IMR-90 (cell line): ENCODE measurements at regions not wholly inside any gene's neighbourhood (a gene's known extent, or its start where the extent isn't known, plus 50 kb on each side); places are given as distances from the start of the nearest gene placed in this dataset.

Experiments used
- BHLHE40 ChIP-seq: fragments of 150-350 bp; IDR thresholded peaks from 2 replicates; pipeline ENCODE4 v1.6.1; 2016; ENCODE audit warnings: mild to moderate bottlenecking, low read depth, low read length
- CHD1 ChIP-seq: IDR thresholded peaks from 2 replicates; pipeline ENCODE4 v1.6.1; 2012; ENCODE audit warnings: low read depth, low read length, improper control_type of control experiment
- CTCF ChIP-seq: conservative IDR thresholded peaks from 2 replicates; pipeline ENCODE4 v1.5.1; 2012; ENCODE audit warnings: mild to moderate bottlenecking, low read depth, low read length, improper control_type of control experiment
- ELK1 ChIP-seq: fragments of 150-350 bp; IDR thresholded peaks from 2 replicates; pipeline ENCODE4 v1.6.1; 2016; ENCODE audit warnings: low read depth, mild to moderate bottlenecking, low read length, moderate library complexity, borderline replicate concordance
- MXI1 ChIP-seq: IDR thresholded peaks from 2 replicates; pipeline ENCODE4 v1.6.1; 2012; ENCODE audit warnings: low read depth, mild to moderate bottlenecking, low read length, moderate library complexity, borderline replicate concordance
- POLR2A ChIP-seq: IDR thresholded peaks from 2 replicates; pipeline ENCODE4 v1.6.1; 2012; ENCODE audit warnings: mild to moderate bottlenecking, low read depth, low read length
- RAD21 ChIP-seq: IDR thresholded peaks from 2 replicates; pipeline ENCODE4 v1.6.1; 2012; ENCODE audit warnings: low read length, improper control_type of control experiment
- RCOR1 ChIP-seq: IDR thresholded peaks from 2 replicates; pipeline ENCODE4 v1.6.1; 2012; ENCODE audit warnings: mild to moderate bottlenecking, low read length, improper control_type of control experiment; ENCODE audit not compliant: insufficient replicate concordance
- RFX5 ChIP-seq: IDR thresholded peaks from 2 replicates; pipeline ENCODE4 v1.8.0; 2012; ENCODE audit warnings: low read depth, mild to moderate bottlenecking, low read length, moderate library complexity
- SMC3 ChIP-seq: fragments of 150-350 bp; IDR thresholded peaks from 2 replicates; pipeline ENCODE4 v1.6.1; 2016; ENCODE audit warnings: low read depth, mild to moderate bottlenecking, antibody characterized with exemption, low read length, moderate library complexity

- TF ChIP-seq CTCF: no peak
- no peak for TF ChIP-seq BHLHE40
- no peak for TF ChIP-seq POLR2A
- no peak for TF ChIP-seq CHD1
- TF ChIP-seq RFX5: no peak
- no peak for TF ChIP-seq MXI1
- no peak for TF ChIP-seq RCOR1
- TF ChIP-seq SMC3: no peak
- no peak for TF ChIP-seq ELK1
- TF ChIP-seq RAD21: no peak
Measured at GRCh38 chr2:35651688-35652323, 703.8 kb upstream of the CRIM1 start.
